ENCODE measurements at regions not wholly inside any gene's neighbourhood (a gene's known extent, or its start where the extent isn't known, plus 50 kb on each side); places are given as distances from the start of the nearest gene placed in this dataset.
"Not testable (repeated sequence)": the region's sequence is repeated elsewhere in the genome, so short reads cannot be mapped to it uniquely, and the experiment has no call there.

DNA sequence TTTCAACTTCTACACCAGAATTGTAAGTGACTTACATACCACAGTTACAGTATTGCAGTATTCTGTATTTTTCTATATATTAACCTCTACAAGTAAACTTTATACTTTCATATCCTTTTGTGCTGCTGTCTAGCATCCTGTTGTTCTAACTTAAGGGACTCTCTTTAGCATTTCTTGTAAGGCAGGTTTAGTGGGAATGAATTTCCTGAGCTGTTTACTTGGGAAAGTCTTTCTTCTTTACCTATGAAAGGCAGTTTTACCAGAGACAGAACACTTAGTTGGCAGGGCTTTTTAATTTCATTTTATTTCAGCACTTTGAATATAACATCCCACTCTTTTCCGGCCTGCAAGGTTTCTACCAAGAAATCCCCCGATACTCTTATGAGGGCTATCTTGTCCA lies 75.8 kb upstream of the WAC start:
- Histone ChIP-seq H3K36me3 (ENCODE audit: control insufficient read depth in 2 of 2, extremely low read depth in 1 of 2, insufficient read depth in 2 of 2, low read length in 2 of 2) (no peaks in the 10 kb centered on the region), H3K27me3 (ENCODE audit: control insufficient read depth in 2 of 2, insufficient read depth in 2 of 2, low read length in 2 of 2) (peaks cover 0 to 1% of the 10 kb centered on the region in 2 experiments), H3K9me3 (replicated peaks; ENCODE audit: control insufficient read depth, insufficient read depth, low read length) (no peaks in the 10 kb centered on the region), H3K9me1 (replicated peaks; ENCODE audit: control insufficient read depth, extremely low read depth, insufficient read depth, low read length) (no peaks in the 10 kb centered on the region), H3K4me1 (ENCODE audit: control insufficient read depth, extremely low read depth, insufficient read depth, low read length) (no peaks in the 10 kb centered on the region), H2AFZ (ENCODE audit: low read depth, low read length) (no peak overlapping the region), H3K9ac (replicated peaks; ENCODE audit: extremely low read depth, insufficient read depth, low read length) (no peak overlapping the region), H4K20me1 (replicated peaks; ENCODE audit: control insufficient read depth, extremely low read depth, insufficient read depth, low read length) (no peaks in the 10 kb centered on the region), H3K27ac (ENCODE audit: insufficient read depth, low read depth, low read length) (no peak overlapping the region), H3K4me3 (replicated peaks in 1 of 3; ENCODE audit: insufficient read depth in 1 of 3, low read depth in 1 of 3, low read length in 3 of 3) (no peak overlapping the region), H3K4me2 (ENCODE audit: insufficient read depth, low read length) (no peak overlapping the region), H3K79me2 (ENCODE audit: control insufficient read depth, insufficient read depth, low read length) (no peaks in the 10 kb centered on the region)
- CTCF ChIA-PET, result no interaction called here
- no peak for FAIRE-seq
- intact Hi-C loops (cut with micrococcal nuclease) (no loop called here), dilution Hi-C loops (cut with MboI; ENCODE audit: extremely low pct_ligation_motif_present, low sequenced_read_pairs) (no loop called here)
- no TSS peak for BruUV-seq (replicated peaks)
- POLR2A ChIA-PET, result no interaction called here
- no peak for DNase-seq (ENCODE audit: low read depth, low spot score)
- TF ChIP-seq POLR2AphosphoS5 (IDR thresholded peaks at IDR 0.05; ENCODE audit: insufficient read depth, low read depth, low read length) (no peak), EZH2 (IDR thresholded peaks at IDR 0.05; ENCODE audit: borderline replicate concordance, low read depth, low read length, severe bottlenecking) (no peak), POLR2A (IDR thresholded peaks at IDR 0.05; ENCODE audit: low read depth, low read length) (no peak), FOS (IDR thresholded peaks at IDR 0.05; ENCODE audit: borderline replicate concordance, insufficient read depth, low read length) (no peak)
- TF ChIP-seq, protein P1, sequence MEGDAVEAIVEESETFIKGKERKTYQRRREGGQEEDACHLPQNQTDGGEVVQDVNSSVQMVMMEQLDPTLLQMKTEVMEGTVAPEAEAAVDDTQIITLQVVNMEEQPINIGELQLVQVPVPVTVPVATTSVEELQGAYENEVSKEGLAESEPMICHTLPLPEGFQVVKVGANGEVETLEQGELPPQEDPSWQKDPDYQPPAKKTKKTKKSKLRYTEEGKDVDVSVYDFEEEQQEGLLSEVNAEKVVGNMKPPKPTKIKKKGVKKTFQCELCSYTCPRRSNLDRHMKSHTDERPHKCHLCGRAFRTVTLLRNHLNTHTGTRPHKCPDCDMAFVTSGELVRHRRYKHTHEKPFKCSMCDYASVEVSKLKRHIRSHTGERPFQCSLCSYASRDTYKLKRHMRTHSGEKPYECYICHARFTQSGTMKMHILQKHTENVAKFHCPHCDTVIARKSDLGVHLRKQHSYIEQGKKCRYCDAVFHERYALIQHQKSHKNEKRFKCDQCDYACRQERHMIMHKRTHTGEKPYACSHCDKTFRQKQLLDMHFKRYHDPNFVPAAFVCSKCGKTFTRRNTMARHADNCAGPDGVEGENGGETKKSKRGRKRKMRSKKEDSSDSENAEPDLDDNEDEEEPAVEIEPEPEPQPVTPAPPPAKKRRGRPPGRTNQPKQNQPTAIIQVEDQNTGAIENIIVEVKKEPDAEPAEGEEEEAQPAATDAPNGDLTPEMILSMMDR (IDR thresholded peaks at IDR 0.05; ENCODE audit: extremely low read depth in 1 of 2, insufficient read depth in 1 of 2, low read depth in 1 of 2, low read length in 2 of 2), result no peak

- BruUV-seq (replicated peaks); DNase-seq (ENCODE audit: low read depth, low spot score); H3K27ac ChIP-seq (ENCODE audit: insufficient read depth, low read depth, low read length); H3K4me1 ChIP-seq (ENCODE audit: control insufficient read depth, extremely low read depth, insufficient read depth, low read length); intact Hi-C loops (cut with micrococcal nuclease); H4K20me1 ChIP-seq (replicated peaks; ENCODE audit: control insufficient read depth, extremely low read depth, insufficient read depth, low read length); H3K79me2 ChIP-seq (ENCODE audit: control insufficient read depth, insufficient read depth, low read length); CTCF ChIA-PET; H3K4me2 ChIP-seq (ENCODE audit: insufficient read depth, low read length); H2AFZ ChIP-seq (ENCODE audit: low read depth, low read length); H3K36me3 ChIP-seq (ENCODE audit: control insufficient read depth in 2 of 2, extremely low read depth in 1 of 2, insufficient read depth in 2 of 2, low read length in 2 of 2); H3K27me3 ChIP-seq (ENCODE audit: control insufficient read depth in 2 of 2, insufficient read depth in 2 of 2, low read length in 2 of 2); H3K9ac ChIP-seq (replicated peaks; ENCODE audit: extremely low read depth, insufficient read depth, low read length); H3K4me3 ChIP-seq (replicated peaks in 1 of 3; ENCODE audit: insufficient read depth in 1 of 3, low read depth in 1 of 3, low read length in 3 of 3); FAIRE-seq; H3K9me1 ChIP-seq (replicated peaks; ENCODE audit: control insufficient read depth, extremely low read depth, insufficient read depth, low read length); POLR2A ChIA-PET; dilution Hi-C loops (cut with MboI; ENCODE audit: extremely low pct_ligation_motif_present, low sequenced_read_pairs); H3K9me3 ChIP-seq (replicated peaks; ENCODE audit: control insufficient read depth, insufficient read depth, low read length): not testable (repeated sequence)
These were observed 75.0 kb upstream of the WAC start for GRCh38 chr10:28457873-28458272.
